Astrocyte (in vitro differentiated cells and primary cell): ENCODE measurements at regions not wholly inside any gene's neighbourhood (a gene's known extent, or its start where the extent isn't known, plus 50 kb on each side); places are given as distances from the start of the nearest gene placed in this dataset.

ENCODE experiments used
- DNase-seq: peaks from one replicate; pipeline ENCODE4 v3.0.0-alpha.2; 2010; ENCODE audit warnings: low read depth
- FAIRE-seq: peaks from 2 replicates; lab custom pipeline; 2011; peaks lifted over from hg19 to GRCh38; lab: Jason Lieb, UNC
- H2AFZ ChIP-seq: 2 replicates; pipeline ENCODE4 v1.6.0; 2012; ENCODE audit warnings: low read depth, low read length, inconsistent platforms
- H3K27ac ChIP-seq: 2 replicates; pipeline ENCODE4 v1.5.1; 2011; ENCODE audit warnings: low read depth, low read length, inconsistent platforms
- H3K27me3 ChIP-seq: 2 replicates; pipeline ENCODE4 v1.6.0; 2011; ENCODE audit warnings: low read length, inconsistent platforms; ENCODE audit not compliant: insufficient read depth
- H3K36me3 ChIP-seq: 2 replicates; pipeline ENCODE4 v1.5.1; 2011; ENCODE audit warnings: low read length, inconsistent platforms; ENCODE audit not compliant: insufficient read depth
- H3K4me1 ChIP-seq: 2 replicates; pipeline ENCODE4 v1.5.1; 2011; ENCODE audit warnings: low read length, inconsistent platforms; ENCODE audit not compliant: insufficient read depth
- H3K4me2 ChIP-seq: 2 replicates; pipeline ENCODE4 v1.6.0; 2012; ENCODE audit warnings: low read length, inconsistent platforms
- H3K4me3 ChIP-seq: 2 replicates; pipeline ENCODE4 v1.5.1; 2011; ENCODE audit warnings: low read depth, mild to moderate bottlenecking, low read length, inconsistent platforms; ENCODE audit not compliant: insufficient read depth
- H3K79me2 ChIP-seq: 2 replicates; pipeline ENCODE4 v1.6.0; 2012; ENCODE audit warnings: mild to moderate bottlenecking, low read length, inconsistent platforms; ENCODE audit not compliant: insufficient read depth
- H3K9ac ChIP-seq: 2 replicates; pipeline ENCODE4 v1.6.0; 2012; ENCODE audit warnings: mild to moderate bottlenecking, low read length, inconsistent platforms
- H3K9me3 ChIP-seq: 2 replicates; pipeline ENCODE4 v1.5.1; 2012; ENCODE audit warnings: low read depth, mild to moderate bottlenecking, low read length, inconsistent platforms; ENCODE audit not compliant: insufficient read depth
- H4K20me1 ChIP-seq: 2 replicates; pipeline ENCODE4 v1.6.0; 2012; ENCODE audit warnings: low read length, inconsistent platforms; ENCODE audit not compliant: insufficient read depth
- H3K27ac Mint-ChIP-seq: one replicate; pipeline ENCODE4 v1.8.0; 2021; ENCODE audit warnings: mild to moderate bottlenecking, mixed read lengths; ENCODE audit not compliant: unreplicated experiment
- H3K27me3 Mint-ChIP-seq: one replicate; pipeline ENCODE4 v1.8.0; 2021; ENCODE audit warnings: low read depth, mixed read lengths; ENCODE audit not compliant: unreplicated experiment
- H3K36me3 Mint-ChIP-seq: one replicate; pipeline ENCODE4 v1.8.0; 2021; ENCODE audit warnings: low read depth, mixed read lengths; ENCODE audit not compliant: unreplicated experiment
- H3K4me1 Mint-ChIP-seq: one replicate; pipeline ENCODE4 v1.8.0; 2021; ENCODE audit warnings: low read depth, mixed read lengths; ENCODE audit not compliant: unreplicated experiment
- H3K4me3 Mint-ChIP-seq: one replicate; pipeline ENCODE4 v1.8.0; 2021; ENCODE audit warnings: mild to moderate bottlenecking, moderate library complexity, mixed read lengths; ENCODE audit not compliant: unreplicated experiment
- H3K9me3 Mint-ChIP-seq: one replicate; pipeline ENCODE4 v1.8.0; 2021; ENCODE audit warnings: mild to moderate bottlenecking, mixed read lengths; ENCODE audit not compliant: unreplicated experiment
- CTCF ChIP-seq: IDR thresholded peaks from 2 replicates; pipeline ENCODE4 v1.5.1; 2011; ENCODE audit warnings: low read depth, mild to moderate bottlenecking, inconsistent platforms, low read length, moderate library complexity; ENCODE audit not compliant: insufficient read depth
- EZH2 ChIP-seq: IDR thresholded peaks from 2 replicates; pipeline ENCODE4 v1.6.1; 2012; ENCODE audit warnings: mild to moderate bottlenecking, low read length, inconsistent platforms; ENCODE audit not compliant: insufficient read depth

GRCh38 chr16:63185235-63185780, 1149.1 kb upstream of the CDH8 start:
- no peak overlapping the region for H3K4me2 ChIP-seq
- H3K36me3 ChIP-seq: no peaks in the 10 kb centered on the region
- Mint-ChIP-seq H3K36me3 (no peaks in the 10 kb centered on the region), H3K4me1 (no peaks in the 10 kb centered on the region), H3K4me3 (no peak overlapping the region), H3K27ac (no peak overlapping the region), H3K27me3 (no peaks in the 10 kb centered on the region), H3K9me3 (no peaks in the 10 kb centered on the region)
- H3K79me2 ChIP-seq: no peaks in the 10 kb centered on the region
- H4K20me1 ChIP-seq: no peaks in the 10 kb centered on the region
- H3K27me3 ChIP-seq: no peaks in the 10 kb centered on the region
- no peak overlapping the region for H3K9ac ChIP-seq
- no peak overlapping the region for H2AFZ ChIP-seq
- H3K9me3 ChIP-seq: no peaks in the 10 kb centered on the region
- TF ChIP-seq EZH2 (no peak), CTCF (no peak)
- DNase-seq (no peak), FAIRE-seq (no peak)
- no peaks in the 10 kb centered on the region for H3K4me1 ChIP-seq
- no peak overlapping the region for H3K27ac ChIP-seq
- no peak overlapping the region for H3K4me3 ChIP-seq

GRCh38 chr16:63183743-63184142, 1147.5 kb upstream of the CDH8 start:
- H3K4me1 ChIP-seq: no peaks in the 10 kb centered on the region
- Mint-ChIP-seq H3K27ac (no peak overlapping the region), H3K36me3 (no peaks in the 10 kb centered on the region), H3K9me3 (no peaks in the 10 kb centered on the region), H3K27me3 (no peaks in the 10 kb centered on the region), H3K4me3 (no peak overlapping the region), H3K4me1 (no peaks in the 10 kb centered on the region)
- no peaks in the 10 kb centered on the region for H3K27me3 ChIP-seq
- H3K9ac ChIP-seq: no peak overlapping the region
- TF ChIP-seq EZH2 (no peak), CTCF (no peak)
- H3K4me3 ChIP-seq: no peak overlapping the region
- no peak overlapping the region for H3K4me2 ChIP-seq
- H3K27ac ChIP-seq: no peak overlapping the region
- FAIRE-seq (no peak), DNase-seq (no peak)
- H3K36me3 ChIP-seq: no peaks in the 10 kb centered on the region
- H4K20me1 ChIP-seq: no peaks in the 10 kb centered on the region
- no peaks in the 10 kb centered on the region for H3K79me2 ChIP-seq
- no peak overlapping the region for H2AFZ ChIP-seq
- no peaks in the 10 kb centered on the region for H3K9me3 ChIP-seq

- Histone ChIP-seq H4K20me1 (no peaks in the 10 kb centered on the region), H3K36me3 (no peaks in the 10 kb centered on the region), H3K27me3 (no peaks in the 10 kb centered on the region), H3K27ac (no peak overlapping the region), H3K4me1 (no peaks in the 10 kb centered on the region), H3K4me2 (no peak overlapping the region), H2AFZ (no peak overlapping the region), H3K9me3 (no peaks in the 10 kb centered on the region), H3K4me3 (no peak overlapping the region), H3K9ac (no peak overlapping the region), H3K79me2 (no peaks in the 10 kb centered on the region)
- no peak overlapping the region for H3K27ac Mint-ChIP-seq
- H3K27me3 Mint-ChIP-seq: no peaks in the 10 kb centered on the region
- no peak overlapping the region for H3K4me3 Mint-ChIP-seq
- no peaks in the 10 kb centered on the region for H3K4me1 Mint-ChIP-seq
- DNase-seq (no peak), FAIRE-seq (no peak)
- H3K9me3 Mint-ChIP-seq: no peaks in the 10 kb centered on the region
- TF ChIP-seq CTCF (no peak), EZH2 (no peak)
- no peaks in the 10 kb centered on the region for H3K36me3 Mint-ChIP-seq
Observed at GRCh38 chr16:63175313-63175712, 1139.1 kb upstream of the CDH8 start.
